ENCODE measurements at regions not wholly inside any gene's neighbourhood (a gene's known extent, or its start where the extent isn't known, plus 50 kb on each side); places are given as distances from the start of the nearest gene placed in this dataset.

- Histone ChIP-seq H3K9me3 (no peaks in the 10 kb centered on the region), H2AFZ (ENCODE audit: low read depth) (no peak overlapping the region), H3K4me3 (ENCODE audit: low read depth in 2 of 2, low read length in 1 of 2) (no peak overlapping the region), H3F3A (replicated peaks; ENCODE audit: insufficient read depth) (peaks cover 5% of the 10 kb centered on the region), H3K27me3 (ENCODE audit: insufficient read depth) (no peaks in the 10 kb centered on the region), H3K4me2 (no peak overlapping the region), H3K4me1 (ENCODE audit: control insufficient read depth in 1 of 2, insufficient read depth in 2 of 2, low read depth in 1 of 2, low read length in 1 of 2) (no peaks in the 10 kb centered on the region), H3K9me2 (no peaks in the 10 kb centered on the region), H4K20me1 (ENCODE audit: insufficient read depth) (no peaks in the 10 kb centered on the region), H3K79me2 (ENCODE audit: insufficient read depth) (no peaks in the 10 kb centered on the region), H3K36me3 (replicated peaks in 1 of 2; ENCODE audit: control insufficient read depth in 1 of 2, insufficient read depth in 2 of 2, low read length in 1 of 2) (no peaks in the 10 kb centered on the region), H3K9ac (no peak overlapping the region), H3K27ac (ENCODE audit: low read depth in 2 of 2, low read length in 1 of 2) (0 out of 4 replicates have a peak overlapping the region, but pooled peaks of 1 of the 2 experiments have one; percentile 8)
- DNase-seq, result no peak
- TF ChIP-seq RXRA (IDR thresholded peaks at IDR 0.05; ENCODE audit: borderline replicate concordance, low read depth), result no peak
- TF ChIP-seq SMC3 (IDR thresholded peaks at IDR 0.05; ENCODE audit: low read depth, low read length), result no peak
- no peak for TF ChIP-seq YY1 (IDR thresholded peaks at IDR 0.05; ENCODE audit: low read depth)
- TF ChIP-seq CHD2 (IDR thresholded peaks at IDR 0.05; ENCODE audit: low read length, partially characterized antibody), result no peak
- no peak for TF ChIP-seq JUND (IDR thresholded peaks at IDR 0.05)
- TF ChIP-seq RCOR1 (IDR thresholded peaks at IDR 0.05; ENCODE audit: low read length), result no peak
- no peak for TF ChIP-seq FOSL2 (IDR thresholded peaks at IDR 0.05; ENCODE audit: borderline replicate concordance, low read depth)
- TF ChIP-seq REST (IDR thresholded peaks at IDR 0.05; ENCODE audit: low read depth, low read length), result no peak
- TF ChIP-seq, protein P1, sequence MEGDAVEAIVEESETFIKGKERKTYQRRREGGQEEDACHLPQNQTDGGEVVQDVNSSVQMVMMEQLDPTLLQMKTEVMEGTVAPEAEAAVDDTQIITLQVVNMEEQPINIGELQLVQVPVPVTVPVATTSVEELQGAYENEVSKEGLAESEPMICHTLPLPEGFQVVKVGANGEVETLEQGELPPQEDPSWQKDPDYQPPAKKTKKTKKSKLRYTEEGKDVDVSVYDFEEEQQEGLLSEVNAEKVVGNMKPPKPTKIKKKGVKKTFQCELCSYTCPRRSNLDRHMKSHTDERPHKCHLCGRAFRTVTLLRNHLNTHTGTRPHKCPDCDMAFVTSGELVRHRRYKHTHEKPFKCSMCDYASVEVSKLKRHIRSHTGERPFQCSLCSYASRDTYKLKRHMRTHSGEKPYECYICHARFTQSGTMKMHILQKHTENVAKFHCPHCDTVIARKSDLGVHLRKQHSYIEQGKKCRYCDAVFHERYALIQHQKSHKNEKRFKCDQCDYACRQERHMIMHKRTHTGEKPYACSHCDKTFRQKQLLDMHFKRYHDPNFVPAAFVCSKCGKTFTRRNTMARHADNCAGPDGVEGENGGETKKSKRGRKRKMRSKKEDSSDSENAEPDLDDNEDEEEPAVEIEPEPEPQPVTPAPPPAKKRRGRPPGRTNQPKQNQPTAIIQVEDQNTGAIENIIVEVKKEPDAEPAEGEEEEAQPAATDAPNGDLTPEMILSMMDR (IDR thresholded peaks at IDR 0.05), result no peak
- no peak for TF ChIP-seq ELF1 (IDR thresholded peaks at IDR 0.05)
- TF ChIP-seq RAD21 (IDR thresholded peaks at IDR 0.05; ENCODE audit: low read length), result no peak
- TF ChIP-seq MEF2A (IDR thresholded peaks at IDR 0.05; ENCODE audit: borderline replicate concordance, low read depth), result no peak
- no peak for TF ChIP-seq GATA2 (CRISPR knock-in tag; IDR thresholded peaks at IDR 0.05)
- no peak for TF ChIP-seq FOXJ3 (CRISPR knock-in tag; IDR thresholded peaks at IDR 0.05)
- TF ChIP-seq TAF1 (IDR thresholded peaks at IDR 0.05; ENCODE audit: borderline replicate concordance, low read depth, low read length), result no peak
- no peak for TF ChIP-seq NFIC (IDR thresholded peaks at IDR 0.05; ENCODE audit: borderline replicate concordance)
- 5% methylated on average over 3 of the region's 3 CpGs for WGBS (ENCODE audit: low lambda C conversion rate)
- POLR2A ChIA-PET, result no interaction called here
- CTCF ChIA-PET, result no interaction called here
Measured at GRCh38 chrX:3252744-3253143, 93.7 kb downstream of the MXRA5 start.

Measured in SK-N-SH (cell line).